Mucosa of rectum (tissue), 2 donors: ENCODE measurements at regions not wholly inside any gene's neighbourhood (a gene's known extent, or its start where the extent isn't known, plus 50 kb on each side); places are given as distances from the start of the nearest gene placed in this dataset.
"Not testable (repeated sequence)": the region's sequence is repeated elsewhere in the genome, so short reads cannot be mapped to it uniquely, and the experiment has no call there.

ENCODE experiments used
- H3K27ac ChIP-seq, 2 donors: one replicate each; pipeline ENCODE4 v1.7.0; 2013; ENCODE audit warnings: inconsistent platforms in 2 of 2, low read depth in 2 of 2, low read length in 2 of 2
- H3K27me3 ChIP-seq, 2 donors: one replicate each; pipeline ENCODE4 v1.7.0; 2013; ENCODE audit warnings: low read length in 2 of 2; ENCODE audit not compliant: control insufficient read depth in 2 of 2, insufficient read depth in 2 of 2
- H3K36me3 ChIP-seq, 2 donors: one replicate each; pipeline ENCODE4 v1.7.0; 2013; ENCODE audit warnings: low read length in 2 of 2; ENCODE audit not compliant: control insufficient read depth in 2 of 2, insufficient read depth in 2 of 2
- H3K4me1 ChIP-seq, 2 donors: one replicate each; pipeline ENCODE4 v1.7.0; 2013; ENCODE audit warnings: low read length in 2 of 2, mild to moderate bottlenecking in 1 of 2; ENCODE audit not compliant: control insufficient read depth in 2 of 2, insufficient read depth in 2 of 2
- H3K4me3 ChIP-seq, 2 donors: one replicate each; pipeline ENCODE4 v1.7.0; 2013; ENCODE audit warnings: low read length in 2 of 2
- H3K9ac ChIP-seq, 2 donors: one replicate each; pipeline ENCODE4 v1.7.0; 2013; ENCODE audit warnings: low read length in 2 of 2, low read depth in 1 of 2, mild to moderate bottlenecking in 1 of 2
- H3K9me3 ChIP-seq, 2 donors: one replicate each; pipeline ENCODE4 v1.7.0; 2013; ENCODE audit warnings: low read length in 2 of 2; ENCODE audit not compliant: control insufficient read depth in 2 of 2
- donor health status: healthy.
- donor health status: Normal muscosa, but diverticular disease.

DNA sequence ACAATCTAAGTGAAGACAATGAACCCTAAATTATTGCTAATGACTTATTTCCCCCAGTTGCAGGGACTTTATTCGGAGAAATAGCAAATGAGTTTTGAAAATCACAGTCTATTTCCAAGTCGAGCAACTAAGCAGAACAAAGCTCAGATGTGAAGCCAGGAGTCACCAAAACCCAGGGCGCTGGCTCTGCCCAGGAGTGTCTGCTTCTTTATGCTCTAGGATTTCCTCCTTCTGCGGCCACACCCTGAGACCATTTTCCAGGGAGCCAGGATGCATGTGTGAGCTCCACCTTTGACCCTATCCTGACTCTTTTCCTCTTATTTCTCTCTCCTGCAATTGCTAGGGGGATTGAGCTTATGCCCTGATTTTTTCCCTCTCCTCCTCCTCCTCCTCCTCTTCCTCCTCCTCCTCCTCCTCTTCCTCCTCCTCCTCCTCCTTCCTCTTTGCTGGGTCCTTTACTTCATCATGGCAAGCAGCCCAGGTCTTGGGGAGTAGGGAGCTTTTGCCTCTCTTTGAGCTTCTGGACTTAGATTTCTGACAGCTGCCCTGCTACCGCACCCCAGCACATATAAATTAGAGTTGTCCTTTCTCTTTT lies 234.4 kb downstream of the ARL4A start:
- H3K9me3 ChIP-seq, result no peaks in the 10 kb centered on the region
- no peak overlapping the region for H3K9ac ChIP-seq
- H3K4me3 ChIP-seq, result no peak overlapping the region
- peaks cover 0 to 4% of the 10 kb centered on the region in 2 donors for H3K4me1 ChIP-seq
- H3K27ac ChIP-seq, result no peak overlapping the region
- no peaks in the 10 kb centered on the region for H3K36me3 ChIP-seq
- H3K27me3 ChIP-seq, result no peaks in the 10 kb centered on the region

DNA sequence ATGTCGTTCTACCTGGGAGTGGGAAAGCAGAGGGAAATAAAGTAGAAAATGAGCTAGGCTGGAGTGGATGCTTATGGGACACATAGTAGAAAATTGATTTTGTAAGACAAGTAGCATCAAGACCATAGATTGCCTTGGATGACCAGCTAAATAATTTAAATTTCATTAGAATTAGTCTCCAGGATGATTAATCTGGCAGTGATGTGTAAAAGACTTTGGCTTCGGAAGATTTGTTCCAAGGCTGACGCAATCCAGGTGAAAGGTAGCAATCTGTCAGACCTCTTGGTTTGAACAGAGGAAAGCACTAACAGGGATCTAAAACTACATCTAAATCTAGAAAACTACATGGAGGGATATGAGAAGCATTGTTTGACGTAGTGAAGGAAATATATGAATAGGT lies 236.5 kb downstream of the ARL4A start:
- peaks cover 3 to 13% of the 10 kb centered on the region in 2 donors for H3K4me1 ChIP-seq
- H3K9ac ChIP-seq, result no peak overlapping the region
- no peak overlapping the region for H3K4me3 ChIP-seq
- no peaks in the 10 kb centered on the region for H3K9me3 ChIP-seq
- no peaks in the 10 kb centered on the region for H3K27me3 ChIP-seq
- H3K27ac ChIP-seq, result no peak overlapping the region
- no peaks in the 10 kb centered on the region for H3K36me3 ChIP-seq

DNA sequence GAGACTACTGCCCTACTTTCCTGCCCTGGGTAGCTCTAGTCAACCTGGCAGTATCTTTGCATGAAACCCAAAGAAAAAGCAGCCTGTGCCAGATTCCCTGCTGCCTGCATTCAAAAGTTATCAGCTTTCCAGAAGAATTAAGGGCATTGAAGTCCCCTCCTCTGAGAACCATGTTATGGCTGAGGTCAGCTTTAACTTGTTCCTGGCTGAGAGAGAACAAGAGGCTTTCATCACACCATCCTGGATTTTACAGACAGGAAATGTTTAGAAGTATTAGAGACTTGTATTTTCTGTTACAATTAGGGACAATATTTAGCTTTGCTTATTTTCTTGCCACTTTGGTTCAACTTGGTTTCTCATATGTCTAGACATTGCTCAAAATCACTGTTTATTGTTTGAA lies 238.8 kb downstream of the ARL4A start:
- Histone ChIP-seq H3K9me3 (no peaks in the 10 kb centered on the region), H3K9ac (no peak overlapping the region), H3K27ac (no peak overlapping the region), H3K4me1 (peaks cover 3 to 13% of the 10 kb centered on the region in 2 donors), H3K4me3 (no peak overlapping the region), H3K36me3 (no peaks in the 10 kb centered on the region), H3K27me3 (no peaks in the 10 kb centered on the region)

DNA sequence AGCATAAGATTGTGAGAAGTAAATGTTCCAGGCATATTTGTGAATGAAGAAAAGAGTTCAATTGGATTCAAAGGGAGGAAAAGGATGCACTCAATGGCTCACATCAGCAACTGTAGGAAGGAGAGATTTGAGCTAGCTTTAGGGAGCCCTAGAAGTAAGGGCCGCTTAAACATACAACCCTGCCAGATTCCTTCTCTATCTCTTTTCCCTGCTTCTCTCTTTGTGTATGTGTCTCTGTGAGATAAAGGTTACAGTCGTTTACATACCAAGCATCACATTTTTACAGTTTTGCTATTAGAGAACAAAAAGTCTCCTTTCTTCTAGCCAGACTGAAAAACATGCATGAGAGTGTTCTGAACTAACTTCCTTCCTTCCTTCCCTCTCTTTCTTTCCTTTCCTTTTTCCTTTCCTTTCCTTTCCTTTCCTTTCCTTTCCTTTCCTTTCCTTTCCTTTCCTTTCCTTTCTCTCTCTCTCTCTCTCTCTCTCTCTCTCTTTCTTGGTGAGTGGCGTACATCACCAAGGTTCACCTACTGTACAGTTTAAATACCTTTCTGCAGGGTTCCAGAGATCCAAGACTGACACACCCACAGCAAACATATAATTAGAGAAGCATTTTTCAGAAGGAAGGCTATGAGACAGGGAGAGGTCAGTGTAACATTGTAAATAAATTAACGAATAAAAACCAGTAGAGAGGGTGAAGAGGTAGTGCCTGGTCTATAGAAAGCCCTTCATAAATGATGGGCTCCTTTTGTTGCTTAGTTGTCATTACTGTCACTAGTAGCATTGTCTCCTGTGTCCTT lies 240.4 kb downstream of the ARL4A start:
- peaks cover 3 to 9% of the 10 kb centered on the region in 2 donors for H3K4me1 ChIP-seq
- peak overlapping the region in 1 of 2 donors; percentile 27 for H3K27ac ChIP-seq

DNA sequence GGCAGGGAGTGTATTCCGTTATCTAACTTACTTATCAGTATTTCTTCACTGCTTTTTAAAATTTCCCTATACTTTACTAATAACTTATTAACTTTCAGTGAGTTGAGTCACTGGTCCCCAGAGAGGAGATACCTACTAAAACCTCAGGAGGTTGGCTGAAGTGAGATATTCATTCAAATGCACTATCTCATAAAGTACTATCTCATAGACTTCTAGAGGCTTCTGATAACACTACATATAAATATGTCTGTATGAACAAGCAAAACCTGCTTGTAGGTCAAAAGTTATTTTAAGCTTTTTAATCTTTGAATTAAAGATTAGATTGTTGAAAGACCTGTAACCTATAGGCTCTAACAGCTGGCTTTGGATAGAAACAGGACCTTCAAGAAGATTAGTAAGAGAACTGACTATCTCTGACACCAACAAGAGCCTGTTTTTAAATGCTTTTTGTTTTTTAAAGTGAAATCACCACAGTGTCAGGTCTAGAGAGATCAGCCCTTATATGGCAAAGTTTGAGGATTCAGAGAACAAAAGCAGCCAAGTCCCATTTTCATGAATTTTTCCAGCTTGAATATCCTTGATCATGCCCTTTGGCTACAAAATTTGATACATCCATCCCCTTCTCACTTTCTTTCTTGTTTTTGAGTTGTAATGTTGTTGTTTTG lies 242.2 kb downstream of the ARL4A start:
- Histone ChIP-seq H3K27ac (no peak overlapping the region), H3K4me3 (no peak overlapping the region), H3K4me1 (peaks cover 3 to 9% of the 10 kb centered on the region in 2 donors), H3K27me3 (no peaks in the 10 kb centered on the region), H3K36me3 (no peaks in the 10 kb centered on the region), H3K9ac (no peak overlapping the region), H3K9me3 (no peaks in the 10 kb centered on the region)

More for the DNA sequence above, 240.4 kb downstream of the ARL4A start:
- no peak overlapping the region for H3K9ac ChIP-seq
- no peaks in the 10 kb centered on the region for H3K27me3 ChIP-seq
- no peaks in the 10 kb centered on the region for H3K9me3 ChIP-seq
- no peaks in the 10 kb centered on the region for H3K36me3 ChIP-seq
- H3K4me3 ChIP-seq, result no peak overlapping the region

DNA sequence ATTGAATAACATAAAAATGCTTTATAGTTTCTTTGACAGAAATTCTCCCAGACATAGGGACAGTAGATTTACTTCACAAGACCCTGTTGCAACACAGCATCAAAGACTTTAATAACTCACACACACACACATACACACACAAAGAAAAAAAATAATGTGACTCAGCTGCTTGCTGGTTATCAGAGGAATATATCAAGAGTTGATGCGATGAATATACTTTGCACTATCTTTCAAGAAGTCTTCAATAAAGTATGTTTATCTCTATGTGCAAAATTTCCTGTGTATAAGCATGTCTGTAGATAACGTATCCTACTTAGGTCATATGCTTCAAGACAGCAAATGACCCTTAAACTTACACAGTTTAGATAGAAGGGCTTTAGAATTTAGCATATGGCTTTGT lies 243.1 kb downstream of the ARL4A start:
- Histone ChIP-seq H3K27me3 (no peaks in the 10 kb centered on the region), H3K27ac (no peak overlapping the region), H3K36me3 (no peaks in the 10 kb centered on the region), H3K9ac (no peak overlapping the region), H3K4me1 (peaks cover 3 to 9% of the 10 kb centered on the region in 2 donors), H3K4me3 (no peak overlapping the region), H3K9me3 (no peaks in the 10 kb centered on the region)

DNA sequence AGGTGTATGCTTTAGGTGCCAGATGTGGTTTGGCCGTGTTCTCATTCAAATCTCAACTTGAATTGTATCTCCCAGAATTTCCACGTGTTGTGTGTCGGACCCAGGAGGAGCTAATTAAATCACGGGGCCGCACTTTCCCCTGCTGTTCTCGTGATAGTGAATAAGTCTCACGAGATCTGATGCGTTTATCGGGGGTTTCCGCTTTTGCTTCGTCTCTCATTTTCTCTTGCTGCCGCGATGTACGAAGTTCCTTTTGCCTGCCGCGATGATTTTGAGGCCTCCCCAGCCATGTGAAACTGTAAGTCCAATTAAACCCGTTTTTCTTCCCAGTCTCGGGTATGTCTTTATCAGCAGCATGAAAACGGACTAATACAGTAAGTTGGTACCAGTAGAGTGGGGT lies 244.0 kb downstream of the ARL4A start:
- not testable (repeated sequence) for H3K9ac ChIP-seq, H3K9me3 ChIP-seq, H3K27ac ChIP-seq, H3K4me3 ChIP-seq, H3K27me3 ChIP-seq, H3K36me3 ChIP-seq, H3K4me1 ChIP-seq

DNA sequence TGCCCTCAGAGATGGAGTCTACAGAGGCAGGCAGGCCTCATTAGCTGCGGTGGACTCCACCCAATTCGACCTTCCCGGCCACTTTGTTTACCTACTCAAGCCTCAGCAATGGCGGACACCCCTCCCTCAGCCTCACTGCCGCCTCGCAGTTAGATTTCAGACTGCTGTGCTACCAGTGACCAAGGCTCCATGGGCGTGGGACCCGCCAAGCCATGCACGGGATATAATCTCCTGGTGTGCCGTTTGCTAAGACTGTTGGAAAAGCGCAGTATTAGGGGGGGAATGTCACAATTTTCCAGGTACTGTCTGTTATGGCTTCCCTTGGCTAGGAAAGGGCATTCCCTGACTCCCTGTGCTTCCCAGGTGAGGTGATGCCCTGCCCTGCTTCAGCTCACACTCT lies 252.3 kb downstream of the ARL4A start:
- Histone ChIP-seq H3K9me3 (no peaks in the 10 kb centered on the region), H3K4me1 (peaks cover 0 to 3% of the 10 kb centered on the region in 2 donors), H3K27me3 (no peaks in the 10 kb centered on the region), H3K27ac (no peak overlapping the region), H3K4me3 (no peak overlapping the region), H3K36me3 (no peaks in the 10 kb centered on the region), H3K9ac (no peak overlapping the region)

DNA sequence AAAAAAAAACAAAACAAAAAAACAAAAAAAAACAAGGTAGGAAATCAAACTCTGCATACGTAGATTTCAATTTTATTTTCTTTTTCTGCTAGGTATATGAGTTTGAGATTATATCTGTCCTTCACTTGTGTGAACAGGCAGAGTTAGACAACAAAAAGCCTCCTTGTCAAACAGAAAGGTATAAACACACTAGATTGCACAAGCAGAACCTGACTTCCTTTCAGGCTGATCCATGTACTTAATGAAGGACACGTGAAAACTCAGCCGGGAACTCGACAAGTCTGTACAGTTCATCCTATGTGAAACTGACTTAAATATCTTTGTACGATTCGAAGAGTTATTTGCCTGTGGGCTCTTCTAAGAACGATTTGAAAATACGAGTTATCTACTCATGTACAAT lies 254.1 kb downstream of the ARL4A start:
- Histone ChIP-seq H3K4me1 (peaks cover 0 to 3% of the 10 kb centered on the region in 2 donors), H3K4me3 (no peak overlapping the region), H3K27me3 (no peaks in the 10 kb centered on the region), H3K36me3 (no peaks in the 10 kb centered on the region), H3K9ac (no peak overlapping the region), H3K27ac (no peak overlapping the region), H3K9me3 (no peaks in the 10 kb centered on the region)

DNA sequence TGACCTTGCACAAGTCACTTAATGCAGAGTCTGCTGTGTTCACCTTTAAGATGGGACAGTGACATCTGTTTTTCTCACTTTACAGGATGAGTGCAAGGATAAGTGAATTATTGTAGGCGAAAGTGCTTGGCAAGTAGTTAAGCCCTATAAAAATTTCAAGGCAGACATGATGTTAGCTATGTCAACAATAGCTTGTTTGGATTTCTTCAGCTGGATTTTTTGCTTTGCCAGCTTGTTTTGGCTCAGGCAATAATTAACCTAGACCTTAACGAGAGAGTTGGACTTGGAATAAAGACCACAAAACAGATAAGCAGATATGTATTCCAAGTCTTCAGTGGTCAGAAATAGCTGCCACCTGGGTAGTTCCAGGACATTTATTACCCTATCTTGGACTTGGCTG lies 255.2 kb downstream of the ARL4A start:
- H3K27me3 ChIP-seq, result no peaks in the 10 kb centered on the region
- no peak overlapping the region for H3K4me3 ChIP-seq
- H3K36me3 ChIP-seq, result no peaks in the 10 kb centered on the region
- H3K9me3 ChIP-seq, result no peaks in the 10 kb centered on the region
- peaks cover 0 to 3% of the 10 kb centered on the region in 2 donors for H3K4me1 ChIP-seq
- H3K9ac ChIP-seq, result no peak overlapping the region
- H3K27ac ChIP-seq, result no peak overlapping the region
